WTC11 (cell line): ENCODE measurements at regions not wholly inside any gene's neighbourhood (a gene's known extent, or its start where the extent isn't known, plus 50 kb on each side); places are given as distances from the start of the nearest gene placed in this dataset.

Experiments
- AFF4 ChIP-seq: sonication (generic); formaldehyde crosslinking; IDR thresholded peaks from 2 replicates; pipeline ENCODE4 v1.8.1; 2023; ENCODE audit warnings: mild to moderate bottlenecking, missing genetic modification reagents, borderline replicate concordance
- ATF3 ChIP-seq: sonication (generic); formaldehyde crosslinking; conservative IDR thresholded peaks from 2 replicates; pipeline ENCODE4 v1.8.1; 2022; ENCODE audit warnings: mild to moderate bottlenecking, missing genetic modification reagents
- ATF6 ChIP-seq: sonication (generic); formaldehyde crosslinking; IDR thresholded peaks from 2 replicates; pipeline ENCODE4 v1.8.1; 2023; ENCODE audit warnings: mild to moderate bottlenecking, missing genetic modification reagents
- CREB1 ChIP-seq: sonication (generic); formaldehyde crosslinking; IDR thresholded peaks from 2 replicates; pipeline ENCODE4 v1.8.0; 2023; ENCODE audit warnings: mild to moderate bottlenecking, missing genetic modification reagents
- CTCF ChIP-seq: fragments of 200-600 bp; IDR thresholded peaks from 2 replicates; pipeline ENCODE4 v1.8.0; 2022; ENCODE audit warnings: antibody characterized with exemption
- FOXJ3 ChIP-seq: sonication (generic); formaldehyde crosslinking; IDR thresholded peaks from 2 replicates; pipeline ENCODE4 v1.9.0; 2021; ENCODE audit warnings: missing genetic modification reagents, mild to moderate bottlenecking, borderline replicate concordance
- HMGA2 ChIP-seq: fragments of 250-450 bp; sonication (Bioruptor Pico); IDR thresholded peaks from 2 replicates; pipeline ENCODE4 v1.4.0; 2021; ENCODE audit warnings: mild to moderate bottlenecking, moderate library complexity
- JUN ChIP-seq: sonication (generic); formaldehyde crosslinking; IDR thresholded peaks from 2 replicates; pipeline ENCODE4 v1.8.0; 2023; ENCODE audit warnings: mild to moderate bottlenecking, missing genetic modification reagents
- KAT7 ChIP-seq: sonication (generic); formaldehyde crosslinking; IDR thresholded peaks from 2 replicates; pipeline ENCODE4 v1.8.1; 2023; ENCODE audit warnings: missing genetic modification reagents, mild to moderate bottlenecking, borderline replicate concordance
- NR2C2 ChIP-seq: sonication (generic); formaldehyde crosslinking; IDR thresholded peaks from 2 replicates; pipeline ENCODE4 v1.8.0; 2022; ENCODE audit warnings: mild to moderate bottlenecking, missing genetic modification reagents
- SP1 ChIP-seq: sonication (generic); formaldehyde crosslinking; conservative IDR thresholded peaks from 2 replicates; pipeline ENCODE4 v1.8.1; 2022; ENCODE audit warnings: missing genetic modification reagents
- TCF7 ChIP-seq: sonication (generic); formaldehyde crosslinking; IDR thresholded peaks from 2 replicates; pipeline ENCODE4 v1.8.0; 2022; ENCODE audit warnings: mild to moderate bottlenecking, low read depth, missing genetic modification reagents, moderate library complexity
- ZBTB21 ChIP-seq: sonication (generic); formaldehyde crosslinking; IDR thresholded peaks from 2 replicates; pipeline ENCODE4 v1.8.1; 2023; ENCODE audit warnings: mild to moderate bottlenecking, missing genetic modification reagents, borderline replicate concordance
- ZNF512 ChIP-seq: sonication (generic); formaldehyde crosslinking; IDR thresholded peaks from 2 replicates; pipeline ENCODE4 v1.8.1; 2022; ENCODE audit warnings: missing genetic modification reagents, borderline replicate concordance

GRCh38 chr18:59085126-59085794 is 54.4 kb upstream of the SEC11C start:
- TF ChIP-seq SP1 (CRISPR knock-in tag) = no peak
- no peak for TF ChIP-seq CTCF
- no peak for TF ChIP-seq KAT7 (CRISPR knock-in tag)
- no peak for TF ChIP-seq ZNF512 (CRISPR knock-in tag)
- TF ChIP-seq CREB1 (CRISPR knock-in tag) = no peak
- no peak for TF ChIP-seq HMGA2 (CRISPR knock-in tag)
- TF ChIP-seq TCF7 = no peak
- no peak for TF ChIP-seq ATF6 (CRISPR knock-in tag)
- TF ChIP-seq ATF3 = no peak
- TF ChIP-seq AFF4 (CRISPR knock-in tag) = no peak
- TF ChIP-seq JUN (CRISPR knock-in tag) = no peak
- no peak for TF ChIP-seq FOXJ3
- no peak for TF ChIP-seq NR2C2
- TF ChIP-seq ZBTB21 (CRISPR knock-in tag) = no peak
